Stimulated activated CD4-positive, alpha-beta T cell treated with anti-CD3 and anti-CD28 coated beads, TNF-alpha, amount 100 ng/mL, for 4 hours (primary cell): ENCODE measurements at regions not wholly inside any gene's neighbourhood (a gene's known extent, or its start where the extent isn't known, plus 50 kb on each side); places are given as distances from the start of the nearest gene placed in this dataset.
"Not testable (repeated sequence)": the region's sequence is repeated elsewhere in the genome, so short reads cannot be mapped to it uniquely, and the experiment has no call there.

Experiments used
- DNase-seq, 3 experiments: peaks; one replicate each; pipeline ENCODE4 v3.0.0-alpha.2; 2020; ENCODE audit warnings: low read depth in 3 of 3

DNA sequence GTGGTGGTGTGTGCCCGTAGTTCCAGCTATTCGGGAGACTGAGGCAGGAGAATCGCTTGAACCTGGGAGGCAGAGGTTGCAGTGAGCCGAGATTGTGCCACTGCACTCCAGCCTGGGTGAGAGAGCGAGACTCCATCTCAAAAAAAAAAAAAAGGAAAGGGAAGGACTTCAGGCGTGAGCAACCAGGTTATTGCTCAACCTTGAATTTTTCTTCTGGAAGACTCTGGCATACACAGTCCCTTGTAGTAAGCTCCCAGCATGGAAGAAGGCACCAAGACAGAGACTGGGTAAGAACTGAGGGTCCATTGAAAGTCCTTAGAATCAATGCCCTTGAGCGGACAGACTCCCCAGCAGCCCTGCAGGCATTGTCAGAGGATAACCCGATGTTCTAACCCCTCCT is 75.0 kb downstream of the C9orf50 start:
- not testable (repeated sequence) for DNase-seq

- DNase-seq: no peak
These were observed 76.1 kb downstream of the C9orf50 start for GRCh38 chr9:129544761-129545160.

GRCh38 chr9:129542741-129543140 is 78.2 kb downstream of the C9orf50 start:
- DNase-seq: no peak

- DNase-seq: no peak
These were observed 79.6 kb downstream of the C9orf50 start for GRCh38 chr9:129541270-129541669.

DNA sequence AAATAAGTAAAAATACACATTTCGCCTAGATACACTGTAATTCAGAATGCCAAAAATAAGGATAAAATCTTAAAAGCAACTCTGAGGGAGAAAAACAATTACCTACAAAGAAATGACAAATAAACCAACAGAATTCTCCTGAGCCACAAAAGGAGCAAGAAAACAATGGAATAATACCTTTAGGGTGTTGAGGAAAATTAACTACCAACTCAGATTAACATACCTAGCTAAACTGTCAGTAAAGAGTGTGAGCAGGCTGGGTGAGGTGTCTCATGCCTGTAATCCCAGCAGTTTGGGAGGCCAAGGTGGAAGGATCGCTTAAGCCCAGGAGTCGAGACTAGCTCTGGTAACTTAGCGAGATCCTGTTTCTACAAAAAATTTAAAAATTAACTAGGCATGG is 81.5 kb downstream of the C9orf50 start:
- no peak for DNase-seq

- DNase-seq: not testable (repeated sequence)
These were observed 89.0 kb downstream of the C9orf50 start for GRCh38 chr9:129531860-129532402.

- not testable (repeated sequence) for DNase-seq
These were observed 92.9 kb downstream of the C9orf50 start for GRCh38 chr9:129527955-129528354.

GRCh38 chr9:129525656-129526196 is 95.2 kb downstream of the C9orf50 start:
- no peak for DNase-seq

GRCh38 chr9:129524582-129525270 is 96.2 kb downstream of the C9orf50 start:
- no peak for DNase-seq

DNA sequence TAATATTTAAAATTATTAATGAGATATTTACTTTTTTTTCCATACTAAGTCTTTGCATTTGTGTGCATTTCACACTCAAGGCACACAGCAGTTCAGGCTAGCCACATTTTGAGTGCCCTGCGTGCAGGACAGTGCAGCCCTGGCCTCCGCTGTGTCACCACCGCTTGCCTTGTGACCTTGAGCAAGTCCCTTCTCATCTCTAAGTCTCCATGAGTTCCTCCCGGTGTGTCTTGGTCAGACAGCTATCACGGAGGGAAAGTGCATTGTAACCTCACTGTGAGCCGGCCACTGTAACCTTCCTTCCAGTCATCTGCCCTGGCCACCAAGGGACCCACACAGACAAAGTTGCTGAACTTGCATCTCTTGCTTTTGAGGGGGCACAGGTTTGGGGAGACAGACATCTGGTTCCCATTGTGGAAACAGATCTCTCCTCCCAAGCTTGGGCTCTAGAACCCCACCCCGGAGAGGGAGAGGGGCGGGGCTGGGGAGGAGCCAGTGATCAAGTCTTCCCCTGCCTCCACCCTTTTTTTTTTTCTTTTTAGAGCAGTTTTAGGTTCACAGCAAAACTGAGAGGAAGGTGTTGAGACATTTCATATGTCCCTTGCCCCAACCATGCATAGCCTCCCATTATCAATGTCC is 96.8 kb downstream of the C9orf50 start:
- DNase-seq: no peak

GRCh38 chr9:129522351-129522750 is 98.5 kb downstream of the C9orf50 start:
- no peak for DNase-seq

DNA sequence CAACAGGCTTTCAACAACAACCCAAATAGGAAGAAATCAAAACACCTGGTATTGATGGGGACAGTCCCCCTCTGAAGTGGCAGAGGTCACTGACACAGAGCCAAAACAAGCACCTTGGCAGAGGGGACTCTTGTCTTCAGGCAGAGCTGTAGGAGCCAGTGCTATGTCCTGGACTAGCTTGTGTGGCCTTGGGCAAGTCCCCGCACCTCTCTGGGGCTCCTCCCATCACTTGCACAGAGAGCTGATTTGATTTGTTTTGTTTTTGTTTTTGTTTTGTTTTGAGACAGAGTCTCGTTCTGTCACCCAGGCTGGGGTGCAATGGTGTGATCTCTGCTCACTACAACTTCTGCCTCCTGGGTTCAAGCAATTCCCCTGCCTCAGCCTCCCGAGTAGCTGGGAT is 100.8 kb downstream of the C9orf50 start:
- no peak for DNase-seq

- DNase-seq: no peak
These were observed 102.8 kb downstream of the C9orf50 start for GRCh38 chr9:129518074-129518473.

DNA sequence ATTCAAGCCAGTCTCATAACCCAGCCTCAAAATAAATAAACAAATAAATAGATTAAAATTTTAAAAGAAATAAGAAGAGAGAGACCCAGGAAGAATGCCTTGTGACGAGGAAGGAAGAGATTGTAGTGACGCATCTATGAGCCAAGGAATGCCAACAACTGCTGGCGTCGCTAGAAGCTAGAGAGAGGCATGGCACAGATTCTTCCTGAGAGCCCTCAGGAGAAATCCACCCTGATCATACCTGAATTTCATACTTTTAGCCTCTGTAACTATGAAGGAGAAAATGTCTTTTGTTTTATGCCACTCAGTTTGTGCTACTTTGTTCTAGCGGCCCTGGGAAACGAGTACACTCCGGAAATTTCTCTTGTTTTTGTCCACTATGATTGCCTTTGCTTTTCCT is 103.9 kb downstream of the C9orf50 start:
- no peak for DNase-seq

- DNase-seq: no peak
These were observed 106.0 kb downstream of the C9orf50 start for GRCh38 chr9:129514891-129515290.

GRCh38 chr9:129514497-129514867 is 106.4 kb downstream of the C9orf50 start:
- DNase-seq: no peak

- no peak for DNase-seq
These were observed 106.9 kb downstream of the C9orf50 start for GRCh38 chr9:129513856-129514496.

DNA sequence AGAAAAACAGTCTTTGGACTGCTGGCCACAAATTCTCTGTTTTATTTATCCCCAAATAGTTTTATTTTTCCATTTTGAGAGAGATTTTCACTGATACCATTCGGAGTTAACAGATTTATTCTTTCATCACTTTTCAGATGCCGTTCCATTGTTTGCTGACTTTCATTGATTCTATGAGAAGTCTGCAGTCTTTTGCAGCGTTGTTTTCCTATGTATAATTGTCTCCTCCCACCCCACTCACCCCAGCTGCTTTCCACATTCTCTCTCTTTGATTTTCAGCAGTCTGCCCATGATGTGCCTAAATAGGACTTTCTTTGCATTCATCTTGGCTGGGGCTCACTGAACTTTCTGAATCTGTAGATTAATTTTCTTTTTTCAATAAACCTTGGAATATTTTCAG is 107.6 kb downstream of the C9orf50 start:
- DNase-seq: no peak

DNA sequence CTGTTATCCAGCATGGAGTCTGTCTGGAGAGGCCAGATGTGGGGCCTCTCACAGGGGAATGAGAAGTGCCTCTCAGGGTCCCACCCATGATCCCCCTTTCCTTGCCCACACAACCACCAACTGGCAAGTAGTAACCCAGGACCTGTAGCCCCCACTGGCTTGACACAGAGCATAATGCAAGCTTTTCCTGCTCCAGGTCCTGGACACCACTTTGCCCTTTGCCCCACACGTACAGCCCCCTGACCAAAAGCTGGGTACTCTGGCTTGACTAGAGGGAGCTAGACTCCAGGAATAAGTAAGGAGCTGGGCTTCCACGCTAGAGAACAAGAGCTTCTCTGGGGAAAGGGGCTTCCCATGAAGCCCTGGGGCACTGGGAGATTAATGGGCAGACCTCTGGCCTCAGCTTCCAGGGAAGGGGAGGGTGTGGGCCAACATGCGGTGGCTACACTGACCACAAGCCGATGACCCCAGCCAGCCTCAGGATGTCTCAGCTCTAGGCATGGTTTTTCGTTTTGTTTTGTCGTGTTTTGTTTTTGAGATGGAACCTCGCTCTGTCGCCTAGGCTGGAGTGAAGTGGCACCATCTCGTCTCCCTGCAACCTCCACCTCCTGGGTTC is 109.5 kb downstream of the C9orf50 start:
- no peak for DNase-seq

- no peak for DNase-seq
These were observed 111.4 kb downstream of the C9orf50 start for GRCh38 chr9:129509533-129509928.

DNA sequence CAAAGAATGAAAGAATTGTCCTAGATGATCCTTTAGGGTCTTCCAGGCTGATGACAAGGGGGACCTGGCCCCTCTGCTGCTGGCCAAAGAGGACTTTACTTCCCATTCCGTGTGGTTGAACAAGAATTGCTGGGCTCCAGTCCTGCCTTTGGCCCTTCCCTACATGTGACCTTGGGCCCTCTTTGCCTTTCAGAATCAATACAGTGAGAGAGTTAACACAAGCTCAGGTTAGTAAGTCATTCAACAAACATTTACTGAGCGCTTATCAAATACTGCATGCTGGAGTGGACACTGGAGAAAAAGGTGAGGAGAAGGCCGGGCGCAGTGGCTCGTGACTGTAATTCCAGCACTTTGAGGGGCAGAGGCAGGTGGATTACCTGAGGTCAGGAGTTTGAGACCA is 113.1 kb downstream of the C9orf50 start:
- DNase-seq: no peak

- DNase-seq: no peak
These were observed 114.0 kb downstream of the C9orf50 start for GRCh38 chr9:129506892-129507291.
